Activated T-cell treated with anti-CD3 and anti-CD28 coated beads for 4 hours (primary cell): ENCODE measurements at regions not wholly inside any gene's neighbourhood (a gene's known extent, or its start where the extent isn't known, plus 50 kb on each side); places are given as distances from the start of the nearest gene placed in this dataset.

ENCODE experiments used
- DNase-seq: peaks from one replicate; pipeline ENCODE4 v3.0.0-alpha.2; 2020

DNA sequence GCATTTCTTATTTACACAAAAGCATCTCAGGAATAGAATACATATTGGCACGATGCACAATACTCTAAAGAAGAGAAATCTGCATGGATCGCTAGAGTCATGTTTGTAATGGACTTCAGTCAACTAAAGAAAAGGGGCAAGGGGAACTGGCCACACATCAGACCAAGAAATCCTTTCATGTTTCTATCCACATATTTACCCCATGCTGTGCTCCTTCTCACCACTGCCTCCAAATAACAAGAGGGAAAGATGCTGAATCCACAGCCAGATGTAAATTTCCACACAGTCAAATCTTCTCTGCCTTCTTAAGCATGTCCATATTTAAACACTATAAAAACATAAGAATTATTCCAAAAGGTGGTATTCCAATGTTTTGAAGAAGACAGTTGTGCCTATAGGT is 67.6 kb downstream of the COX18 start:
- no peak for DNase-seq

DNA sequence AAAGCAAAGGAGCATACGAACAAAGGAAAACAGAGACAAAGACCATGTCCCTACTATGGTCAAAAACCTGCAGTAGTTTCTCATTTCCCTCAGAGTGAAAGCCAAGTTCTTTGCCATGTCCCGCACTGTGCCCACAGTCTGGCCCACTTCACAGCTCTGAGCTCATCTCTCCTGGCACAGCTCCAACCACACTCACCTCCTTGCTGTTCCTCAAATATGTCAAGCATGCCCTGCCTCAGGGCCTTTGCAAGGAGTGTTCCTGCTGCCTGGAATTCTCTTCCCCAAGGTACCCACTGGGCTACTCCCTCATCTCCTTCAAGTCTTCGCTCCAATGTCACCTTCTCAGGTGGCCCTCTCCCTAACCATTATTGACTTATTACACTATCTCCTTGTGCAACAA is 72.1 kb downstream of the COX18 start:
- no peak for DNase-seq

DNA sequence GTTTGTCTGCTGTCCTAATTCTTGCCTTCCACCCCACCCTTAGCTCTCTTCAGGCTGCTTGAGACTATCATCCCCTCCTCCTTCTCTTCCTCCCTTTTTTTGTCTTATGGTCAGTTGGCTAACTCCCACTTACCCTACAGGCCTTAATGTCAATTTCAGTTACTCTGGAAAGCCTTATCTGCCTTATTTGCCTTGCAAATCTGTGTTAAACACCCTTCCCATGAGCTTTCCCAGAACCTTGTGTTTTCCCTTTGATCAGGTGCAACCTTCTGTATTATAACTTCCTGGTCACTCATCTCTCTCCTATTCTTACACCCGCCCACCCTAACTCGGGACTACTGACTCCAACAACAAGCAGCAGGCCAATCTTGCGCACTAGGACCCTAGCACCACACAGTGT is 74.8 kb downstream of the COX18 start:
- no peak for DNase-seq

DNA sequence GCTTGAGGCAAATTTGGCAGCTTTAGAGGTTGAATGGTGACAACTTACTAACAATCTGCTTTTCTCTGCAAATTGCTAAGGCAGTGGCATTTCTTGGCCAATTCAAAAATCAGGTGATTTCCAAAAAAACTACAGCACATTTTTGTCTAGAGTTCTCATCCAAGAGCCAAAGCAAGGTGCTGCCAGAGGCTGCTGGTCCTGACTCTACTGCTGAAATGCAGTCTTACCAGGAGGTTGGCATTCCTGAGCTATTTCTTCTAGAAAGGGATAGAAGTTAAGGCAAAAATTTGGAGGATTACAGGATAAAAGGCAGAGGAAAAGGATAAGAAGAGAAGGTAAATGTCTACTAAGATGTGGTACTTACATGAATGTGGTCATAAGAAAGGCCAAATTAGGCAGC is 75.6 kb downstream of the COX18 start:
- no peak for DNase-seq

DNA sequence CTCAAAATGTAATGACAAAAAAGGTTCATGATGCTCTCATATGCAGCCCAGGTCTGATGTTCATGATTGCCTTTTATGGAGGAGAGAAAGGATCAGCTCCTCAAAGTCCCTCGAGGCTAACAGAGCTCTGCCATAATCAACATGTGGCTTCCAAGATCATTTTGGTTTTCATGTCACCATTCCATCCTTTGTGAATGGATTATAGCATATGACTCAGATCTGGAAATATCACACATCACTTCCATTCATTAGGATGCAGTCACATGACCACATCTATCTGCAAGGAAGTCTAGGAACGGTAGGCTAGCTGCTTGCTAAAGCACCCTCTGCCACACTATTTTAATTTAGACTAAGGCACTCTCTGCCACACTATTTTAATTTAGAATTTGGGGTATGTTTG is 77.6 kb downstream of the COX18 start:
- no peak for DNase-seq

DNA sequence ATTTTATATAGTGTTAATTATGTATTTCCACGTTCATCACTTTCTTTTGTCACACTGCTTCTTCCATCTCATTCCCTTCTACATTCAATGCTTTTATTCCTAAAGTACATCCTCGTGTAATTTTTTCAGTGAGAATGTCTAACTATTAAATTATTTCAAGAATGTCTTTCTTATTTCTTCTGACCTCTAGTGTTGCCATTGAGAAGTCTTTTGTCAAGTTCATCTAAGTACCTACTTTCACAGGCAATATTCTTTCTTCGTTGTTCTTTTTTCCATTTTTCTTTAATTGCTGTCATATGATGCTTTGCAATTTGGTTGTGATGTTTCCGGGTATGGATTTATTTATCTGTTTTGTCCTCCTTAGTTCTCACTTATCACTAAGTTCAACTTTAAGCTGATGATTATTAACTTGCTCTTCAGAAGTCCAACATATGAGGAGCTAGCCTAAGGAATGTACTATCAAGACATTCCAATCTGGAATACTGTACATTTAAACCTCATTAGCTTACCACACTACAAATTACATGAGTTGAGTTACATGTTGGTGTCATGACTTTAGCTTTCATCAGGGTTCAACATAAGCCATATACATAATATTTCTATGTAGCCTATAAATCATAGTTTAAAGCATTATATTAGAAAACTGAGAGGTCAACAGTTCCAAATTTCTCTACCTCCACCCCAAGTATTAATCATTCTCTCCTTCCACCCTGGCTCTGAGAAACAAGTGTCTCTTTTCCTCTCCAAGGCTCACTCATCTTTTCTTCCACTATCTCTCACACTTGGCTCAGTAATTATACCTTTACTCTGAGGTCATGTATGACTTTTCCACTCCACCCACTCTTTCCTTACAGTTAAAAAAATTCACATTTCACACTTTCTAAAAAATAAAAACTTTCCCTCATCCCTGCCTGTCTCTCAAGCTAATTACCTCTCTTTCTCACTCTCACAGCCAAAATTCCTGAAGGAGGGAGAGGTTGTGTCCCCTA is 81.5 kb downstream of the COX18 start:
- no peak for DNase-seq

DNA sequence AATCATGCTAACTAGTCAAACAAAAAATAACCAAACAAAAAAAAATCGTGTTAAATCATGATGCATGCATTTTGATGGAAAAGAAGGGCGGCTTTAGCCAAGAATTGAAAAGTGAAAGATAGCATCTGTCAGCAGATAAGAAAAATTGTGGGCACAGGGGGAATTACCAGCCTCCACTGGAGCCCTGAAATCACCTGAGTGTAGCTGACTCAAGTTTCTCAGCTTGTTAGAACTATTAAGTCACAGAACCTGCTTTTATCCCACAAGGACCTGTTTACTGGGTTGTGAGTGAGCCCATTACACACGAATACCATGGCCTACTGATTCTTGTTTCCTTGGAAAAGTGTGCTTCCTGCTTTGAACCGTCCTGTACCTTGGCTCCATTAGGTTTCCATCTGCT is 85.2 kb downstream of the COX18 start:
- no peak for DNase-seq

DNA sequence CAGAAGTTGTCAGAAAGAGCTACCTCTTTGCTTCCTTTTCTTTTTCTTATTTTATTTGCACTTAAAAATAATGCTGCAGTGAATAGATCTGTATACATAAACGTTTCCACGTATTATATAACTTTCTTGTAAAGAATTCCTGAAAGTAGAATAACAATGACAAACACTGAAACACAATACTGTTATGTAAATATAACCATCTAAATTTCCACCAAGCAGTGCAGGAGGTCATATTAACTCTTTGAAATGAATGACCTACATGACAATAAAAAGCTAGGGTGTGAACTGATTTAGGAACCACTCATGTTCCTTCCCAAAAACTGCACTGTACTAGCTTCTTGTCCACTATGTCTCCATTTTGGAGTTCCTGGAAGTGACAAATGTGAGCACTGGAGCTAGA is 85.8 kb downstream of the COX18 start:
- no peak for DNase-seq

DNA sequence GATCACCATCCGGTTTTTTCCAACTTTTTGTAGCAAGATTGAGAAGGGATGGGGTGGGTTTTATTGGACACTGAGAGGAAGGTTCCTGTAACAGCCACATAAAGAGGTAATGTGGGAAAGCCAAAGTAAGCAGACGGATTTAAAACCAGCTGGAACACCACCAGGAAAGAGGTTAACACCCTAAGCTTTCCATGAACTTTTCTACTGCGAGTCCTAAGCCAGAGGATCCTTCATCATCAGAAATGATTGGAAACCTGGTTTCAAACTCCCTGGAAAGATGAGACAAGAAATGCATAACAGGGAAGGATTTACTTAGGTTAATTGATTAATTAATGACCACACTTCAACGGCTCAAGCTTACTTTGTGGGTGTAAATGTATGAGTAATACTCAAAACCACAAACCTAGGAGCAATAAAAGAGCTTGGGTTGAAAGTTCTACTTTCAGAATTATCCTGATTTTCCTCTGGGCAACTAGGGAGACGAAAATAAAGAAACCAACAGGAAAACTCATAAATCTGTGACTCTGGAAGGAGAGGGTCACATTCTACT is 91.5 kb downstream of the COX18 start:
- DNase-seq: no peak

DNA sequence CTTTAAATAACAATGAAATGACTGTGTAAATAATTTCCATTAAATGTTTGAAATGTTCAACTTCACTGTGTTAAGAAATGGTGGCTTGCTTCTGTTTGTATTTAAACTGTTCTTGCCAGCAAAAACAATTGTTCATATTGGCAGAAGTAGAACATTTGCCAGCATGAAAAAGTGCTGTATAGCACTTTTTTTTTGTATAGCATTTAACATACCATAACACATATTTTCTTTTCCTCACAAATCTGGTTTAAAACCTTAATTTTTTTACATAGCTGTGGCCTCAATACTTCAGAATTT is 94.1 kb downstream of the COX18 start:
- DNase-seq: no peak

DNA sequence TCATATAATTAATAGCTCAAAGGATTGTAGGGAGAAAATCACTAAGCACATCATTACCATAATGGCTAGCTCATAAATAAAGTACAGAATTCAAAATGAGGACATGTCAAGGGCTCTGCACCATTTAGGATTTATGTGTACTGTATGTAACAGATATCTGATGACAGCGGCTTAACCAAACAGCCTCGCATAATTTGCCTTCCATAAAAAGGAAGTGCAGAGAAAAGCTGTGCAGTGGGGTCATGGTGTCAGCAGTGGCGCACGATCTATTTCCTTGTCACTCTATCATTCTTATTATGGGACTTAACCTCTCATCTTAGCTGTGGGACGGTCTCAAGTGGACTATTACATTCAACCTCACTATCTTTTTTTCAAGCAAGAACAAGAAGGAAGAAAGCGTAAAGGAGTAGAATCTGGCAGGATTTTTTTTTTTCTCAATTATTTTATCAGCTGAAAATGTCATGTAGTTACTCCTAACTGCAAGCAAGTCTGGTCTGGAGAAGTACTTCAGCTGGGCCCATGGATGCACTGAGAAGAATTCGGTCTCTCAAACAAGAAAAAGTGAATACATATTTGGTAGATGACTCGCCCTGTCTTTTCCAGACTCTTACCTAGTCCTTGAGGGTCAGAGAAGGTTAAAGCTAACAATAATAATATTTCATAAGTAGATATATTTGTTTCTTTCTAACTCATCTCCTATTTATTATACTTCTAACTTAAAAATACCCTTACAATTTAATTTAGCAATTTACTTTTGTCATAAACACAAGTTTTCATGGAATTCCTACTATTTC is 94.6 kb downstream of the COX18 start:
- DNase-seq: no peak

DNA sequence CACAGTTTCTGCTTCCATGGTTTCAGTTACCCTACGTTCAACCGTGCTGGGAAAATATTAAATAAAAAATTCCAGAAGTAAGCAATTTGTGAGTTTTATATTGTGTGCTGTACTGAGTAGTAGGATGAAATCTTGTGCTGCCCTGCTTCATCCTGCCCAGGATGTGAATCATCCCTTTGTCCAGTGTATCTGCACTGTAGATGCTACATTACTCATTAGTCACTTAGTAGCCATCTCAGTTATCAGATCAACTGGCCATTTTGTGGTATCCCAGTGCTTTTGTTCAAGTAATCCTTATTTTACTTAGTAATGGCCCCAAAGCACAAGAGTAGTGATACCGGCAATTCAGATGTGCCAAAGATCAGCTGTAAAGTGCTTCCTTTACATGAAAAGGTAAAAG is 97.9 kb downstream of the COX18 start:
- DNase-seq: no peak

DNA sequence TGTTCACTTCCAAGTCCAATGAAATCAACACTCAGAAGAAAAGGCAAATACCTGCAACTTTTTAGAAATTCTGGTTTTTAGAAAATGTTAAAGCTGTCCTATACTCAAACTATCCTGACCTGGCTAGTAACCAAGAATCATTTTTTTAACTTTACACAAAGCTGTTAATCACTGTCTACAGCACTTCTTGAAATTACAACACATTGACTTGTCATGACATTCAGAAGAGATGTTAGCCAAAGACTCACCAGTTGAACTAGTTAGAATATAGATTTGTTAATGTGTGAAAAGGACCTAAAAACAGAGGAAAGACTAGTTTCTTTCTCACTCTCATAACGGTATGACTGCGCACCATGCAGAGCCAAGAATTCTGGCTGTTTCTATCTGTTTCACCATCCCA is 98.8 kb downstream of the COX18 start:
- no peak for DNase-seq

DNA sequence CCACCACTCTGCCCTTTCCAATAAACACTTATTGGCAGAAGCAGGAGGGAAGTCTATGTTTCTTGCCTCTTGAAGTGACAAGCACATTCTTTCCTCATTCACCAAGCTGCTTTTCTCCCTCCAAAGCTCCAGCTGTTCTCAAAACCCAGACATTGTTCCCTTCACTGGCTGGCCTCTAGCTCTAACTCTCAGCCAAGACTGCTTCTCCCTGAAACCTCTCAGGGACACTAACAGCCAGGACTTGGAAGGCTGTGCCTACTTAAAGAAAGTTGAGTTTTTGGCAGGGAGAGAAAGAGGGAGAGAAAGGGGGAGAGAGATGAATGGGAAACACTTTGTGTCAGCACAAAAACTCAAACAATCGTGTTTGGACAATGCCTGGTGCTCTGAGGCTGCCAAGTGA is 99.5 kb downstream of the COX18 start:
- no peak for DNase-seq

DNA sequence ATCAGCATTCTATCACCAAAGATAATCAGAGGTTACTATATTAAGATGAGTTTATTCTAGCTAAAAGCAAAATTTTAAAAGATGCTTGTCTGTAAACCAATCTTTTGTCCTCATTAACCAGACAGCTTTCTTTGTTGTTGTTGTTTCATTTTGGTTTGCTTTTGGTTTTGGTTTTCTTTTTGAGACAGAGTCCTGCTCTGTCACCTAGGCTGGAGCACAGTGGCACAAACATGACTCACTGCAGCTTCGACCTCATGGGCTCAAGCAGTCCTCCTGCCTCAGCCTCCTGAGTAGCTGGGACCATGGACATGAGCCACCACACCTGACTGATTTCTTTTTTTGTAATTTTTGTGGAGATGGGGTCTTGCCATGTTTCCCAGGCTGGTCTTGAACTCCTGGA is 102.9 kb downstream of the COX18 start:
- DNase-seq: no peak

DNA sequence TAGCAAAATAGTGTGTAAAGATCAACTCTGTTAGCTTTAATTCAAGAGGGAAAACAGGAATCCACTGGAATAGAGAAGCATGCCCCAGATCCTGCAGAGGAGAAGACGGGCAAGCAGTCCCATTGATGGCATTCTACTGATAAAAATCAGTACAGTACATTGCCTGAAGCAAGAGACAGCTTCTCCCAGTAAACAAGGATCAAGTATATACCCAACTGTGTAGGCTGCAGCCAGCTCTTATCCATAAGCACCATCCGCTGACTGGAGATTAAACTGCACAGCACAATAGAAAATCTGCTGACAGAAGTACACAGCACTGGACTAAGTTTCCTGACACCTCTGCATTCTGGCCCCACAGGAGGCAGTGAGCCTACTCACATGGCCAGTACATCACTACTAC is 110.1 kb downstream of the COX18 start:
- no peak for DNase-seq

DNA sequence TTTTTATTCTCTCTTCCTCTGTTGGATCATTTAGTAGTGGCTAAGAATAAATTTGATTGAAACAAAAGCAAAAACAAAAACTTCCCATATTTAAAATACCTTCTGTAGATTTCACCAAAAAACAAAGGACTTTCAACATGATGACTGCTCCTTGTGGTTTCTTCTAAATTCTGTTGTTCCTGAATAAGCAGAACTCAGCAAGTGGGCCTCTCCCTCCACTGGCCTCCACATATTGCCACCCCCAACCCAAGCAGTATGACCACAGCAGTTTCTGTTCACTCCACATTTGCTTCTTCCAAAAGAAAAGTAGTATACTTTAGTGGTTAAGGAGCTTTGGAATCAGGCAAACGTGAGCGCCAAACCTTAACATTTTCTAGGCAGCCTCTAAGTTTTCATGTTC is 114.7 kb downstream of the COX18 start:
- no peak for DNase-seq

DNA sequence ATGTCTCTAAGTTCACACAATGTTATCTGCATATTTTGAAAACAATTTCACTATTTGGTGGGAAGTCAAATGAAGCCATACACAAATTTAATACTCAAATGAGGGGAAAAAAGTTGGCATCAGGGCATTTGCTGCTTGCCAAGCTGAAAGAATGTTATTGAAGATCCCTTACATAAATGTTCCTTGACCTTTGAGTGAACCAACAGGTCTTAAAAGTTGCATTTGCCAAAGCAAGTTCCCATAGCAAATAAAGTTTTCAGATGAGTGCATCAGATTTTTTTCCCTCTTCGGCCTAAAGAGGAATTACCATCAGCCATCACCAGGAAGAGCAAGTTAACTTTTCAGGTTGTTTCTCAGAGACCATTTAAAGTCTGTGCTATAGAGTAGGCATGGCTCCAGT is 115.9 kb downstream of the COX18 start:
- DNase-seq: no peak

DNA sequence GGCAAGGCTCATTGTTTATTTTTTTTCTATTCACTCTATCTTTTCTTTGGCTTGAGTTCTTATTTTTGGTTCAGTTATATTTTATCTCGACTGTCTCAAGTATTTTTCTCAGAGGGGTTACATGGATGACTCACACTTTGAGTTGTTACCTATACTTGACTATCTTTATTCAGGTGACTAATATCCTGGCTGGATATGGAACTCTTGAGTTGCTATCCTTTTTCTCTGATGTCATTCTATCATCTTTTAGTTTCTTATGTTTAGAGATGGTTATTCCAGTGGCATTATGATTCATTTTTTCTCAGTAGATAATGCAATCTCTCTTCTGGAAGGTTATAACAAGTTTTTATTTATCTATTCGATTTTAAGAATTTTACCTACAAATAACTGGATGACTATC is 117.9 kb downstream of the COX18 start:
- DNase-seq: no peak

DNA sequence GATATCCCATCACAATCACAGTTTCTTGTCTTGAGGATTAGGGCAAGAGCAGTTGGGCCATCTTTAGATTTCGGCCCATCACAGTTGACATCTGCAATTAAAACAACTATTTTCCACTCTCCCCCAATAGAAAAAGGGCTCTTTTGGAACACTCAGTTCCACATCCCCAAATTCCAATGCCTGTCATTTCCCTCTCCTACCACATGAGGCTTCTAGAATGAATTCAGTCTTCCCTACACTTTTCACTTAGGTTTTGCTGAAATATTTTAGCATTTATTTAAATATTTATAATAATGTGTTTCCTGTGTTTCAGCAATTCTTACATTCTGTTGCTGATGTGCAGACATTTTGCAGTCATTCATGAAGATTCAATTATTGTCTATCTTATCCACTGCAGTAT is 118.4 kb downstream of the COX18 start:
- no peak for DNase-seq

DNA sequence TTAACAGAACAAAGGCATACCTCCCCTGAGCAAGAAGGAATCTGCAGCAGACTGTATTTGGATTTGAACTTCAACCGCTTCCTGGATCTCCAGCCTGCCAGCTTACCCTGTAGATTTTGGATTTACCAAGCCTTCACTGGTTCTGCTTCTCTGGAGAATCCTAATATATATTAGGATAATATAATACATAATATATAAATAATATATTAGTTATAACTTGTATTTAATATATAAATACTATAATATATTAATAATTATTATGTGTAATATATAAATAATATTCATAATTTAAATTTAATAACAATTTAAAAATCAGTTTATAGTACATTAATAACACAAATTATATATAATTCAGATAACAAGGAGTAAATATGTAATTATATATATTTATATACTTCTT is 121.4 kb downstream of the COX18 start:
- DNase-seq: no peak

DNA sequence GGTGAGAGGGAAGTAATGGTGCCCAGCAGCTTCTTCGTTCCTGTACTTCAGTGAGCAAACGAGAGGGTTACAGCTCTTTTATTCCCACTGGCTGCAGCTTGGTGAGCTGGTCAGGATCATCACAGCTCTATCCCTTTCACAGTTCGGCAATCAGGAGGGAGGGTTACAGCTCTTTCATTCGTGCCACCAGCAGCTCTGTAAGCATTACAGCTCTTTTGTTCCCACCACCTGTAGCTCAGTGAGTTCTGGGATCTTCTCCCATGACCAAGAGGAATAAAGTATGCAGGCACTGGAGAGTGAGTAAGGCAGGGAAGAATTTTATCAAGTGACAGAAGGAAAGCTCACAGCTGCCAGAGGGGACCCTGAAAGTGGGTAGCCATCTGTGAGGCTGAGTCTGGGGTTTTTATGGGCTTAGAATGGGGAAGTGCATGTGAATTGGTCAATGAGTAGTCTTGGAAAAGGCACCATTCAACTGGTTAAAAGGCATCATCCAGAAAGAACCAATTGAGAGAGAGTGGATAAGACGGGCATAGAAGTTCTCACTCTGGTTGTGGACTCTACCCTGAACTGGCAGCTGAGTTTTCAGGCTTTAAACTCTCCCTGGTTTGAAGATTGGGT is 123.7 kb downstream of the COX18 start:
- no peak for DNase-seq

DNA sequence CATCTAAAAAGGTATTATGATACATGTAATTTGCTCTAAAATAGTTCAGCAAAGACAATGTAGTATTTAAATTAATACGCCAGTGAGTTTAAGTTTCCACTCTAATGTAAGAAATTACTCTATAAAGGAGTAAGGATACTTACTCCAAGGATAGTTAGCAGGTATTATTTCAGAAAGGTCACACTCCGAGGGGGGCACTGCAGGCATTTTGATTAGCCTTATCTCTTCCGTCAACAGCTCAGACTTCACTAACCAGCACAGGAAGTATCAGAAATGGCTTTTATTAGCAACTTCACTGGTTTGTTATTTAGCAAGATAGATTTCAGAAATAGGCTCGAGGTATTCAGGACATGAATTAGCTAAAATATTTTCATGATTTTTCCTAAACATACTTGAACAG is 127.0 kb downstream of the COX18 start:
- DNase-seq: no peak

DNA sequence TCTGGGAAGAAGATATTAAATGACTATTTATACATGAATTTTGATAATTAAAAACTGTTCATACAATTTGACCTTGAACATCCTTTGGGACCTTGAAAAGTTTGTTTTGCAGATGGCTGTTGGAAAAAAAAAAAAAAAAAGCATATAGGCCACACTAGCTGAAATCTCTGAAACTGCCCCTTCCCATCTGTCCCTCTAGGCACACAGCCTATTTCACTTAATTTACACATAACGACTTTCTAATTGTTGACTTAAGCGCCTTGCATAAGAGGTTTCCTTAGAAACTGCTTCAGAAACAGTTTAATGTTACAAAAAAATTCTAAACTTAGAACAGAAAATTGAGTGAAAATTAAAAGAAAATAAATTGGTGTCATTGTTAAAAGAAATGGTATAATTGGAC is 131.0 kb downstream of the COX18 start:
- no peak for DNase-seq
